Esophagus squamous epithelium (tissue), 4 donors: ENCODE measurements at regions not wholly inside any gene's neighbourhood (a gene's known extent, or its start where the extent isn't known, plus 50 kb on each side); places are given as distances from the start of the nearest gene placed in this dataset.

Experiments used
- POLR2A ChIP-seq, 4 donors: fragments of 450-650 bp; IDR thresholded peaks; one replicate each; pipeline ENCODE4 v1.6.1; 2017; ENCODE audit warnings: antibody characterized with exemption in 4 of 4, mild to moderate bottlenecking in 4 of 4, moderate library complexity in 3 of 4
- TF ChIP-seq, protein P1 (sequence below), 6 experiments: fragments of 450-650 bp in 4 of 6; fragments of 200-600 bp in 2 of 6; sonication (generic) in 2 of 6; IDR thresholded peaks; one replicate each; pipeline ENCODE4 v1.5.1; 2016 to 2019; ENCODE audit warnings: antibody characterized with exemption in 6 of 6, mild to moderate bottlenecking in 4 of 6, moderate library complexity in 4 of 6

- TF ChIP-seq, protein P1, sequence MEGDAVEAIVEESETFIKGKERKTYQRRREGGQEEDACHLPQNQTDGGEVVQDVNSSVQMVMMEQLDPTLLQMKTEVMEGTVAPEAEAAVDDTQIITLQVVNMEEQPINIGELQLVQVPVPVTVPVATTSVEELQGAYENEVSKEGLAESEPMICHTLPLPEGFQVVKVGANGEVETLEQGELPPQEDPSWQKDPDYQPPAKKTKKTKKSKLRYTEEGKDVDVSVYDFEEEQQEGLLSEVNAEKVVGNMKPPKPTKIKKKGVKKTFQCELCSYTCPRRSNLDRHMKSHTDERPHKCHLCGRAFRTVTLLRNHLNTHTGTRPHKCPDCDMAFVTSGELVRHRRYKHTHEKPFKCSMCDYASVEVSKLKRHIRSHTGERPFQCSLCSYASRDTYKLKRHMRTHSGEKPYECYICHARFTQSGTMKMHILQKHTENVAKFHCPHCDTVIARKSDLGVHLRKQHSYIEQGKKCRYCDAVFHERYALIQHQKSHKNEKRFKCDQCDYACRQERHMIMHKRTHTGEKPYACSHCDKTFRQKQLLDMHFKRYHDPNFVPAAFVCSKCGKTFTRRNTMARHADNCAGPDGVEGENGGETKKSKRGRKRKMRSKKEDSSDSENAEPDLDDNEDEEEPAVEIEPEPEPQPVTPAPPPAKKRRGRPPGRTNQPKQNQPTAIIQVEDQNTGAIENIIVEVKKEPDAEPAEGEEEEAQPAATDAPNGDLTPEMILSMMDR (IDR thresholded peaks at IDR 0.05): no peak
- no peak for TF ChIP-seq POLR2A (IDR thresholded peaks at IDR 0.05)
Measured at GRCh38 chr10:113310347-113310746, 242.5 kb upstream of the HABP2 start.
